Retinal pigment epithelial cell (primary cell): ENCODE measurements at regions not wholly inside any gene's neighbourhood (a gene's known extent, or its start where the extent isn't known, plus 50 kb on each side); places are given as distances from the start of the nearest gene placed in this dataset.

Experiments used
- DNase-seq: peaks from one replicate; pipeline ENCODE4 v3.0.0-alpha.2; 2010; ENCODE audit warnings: low read depth
- H3K4me3 ChIP-seq: 2 replicates; pipeline ENCODE4 v1.5.1; 2011; ENCODE audit warnings: mild to moderate bottlenecking, low read length, control low read depth, moderate library complexity
- TF ChIP-seq, protein P1 (sequence below): conservative IDR thresholded peaks from 2 replicates; pipeline ENCODE4 v1.5.1; 2011; ENCODE audit warnings: low read depth, low read length, control low read depth, inconsistent platforms

- no peak overlapping the region for H3K4me3 ChIP-seq
- DNase-seq, result no peak
- TF ChIP-seq, protein P1, sequence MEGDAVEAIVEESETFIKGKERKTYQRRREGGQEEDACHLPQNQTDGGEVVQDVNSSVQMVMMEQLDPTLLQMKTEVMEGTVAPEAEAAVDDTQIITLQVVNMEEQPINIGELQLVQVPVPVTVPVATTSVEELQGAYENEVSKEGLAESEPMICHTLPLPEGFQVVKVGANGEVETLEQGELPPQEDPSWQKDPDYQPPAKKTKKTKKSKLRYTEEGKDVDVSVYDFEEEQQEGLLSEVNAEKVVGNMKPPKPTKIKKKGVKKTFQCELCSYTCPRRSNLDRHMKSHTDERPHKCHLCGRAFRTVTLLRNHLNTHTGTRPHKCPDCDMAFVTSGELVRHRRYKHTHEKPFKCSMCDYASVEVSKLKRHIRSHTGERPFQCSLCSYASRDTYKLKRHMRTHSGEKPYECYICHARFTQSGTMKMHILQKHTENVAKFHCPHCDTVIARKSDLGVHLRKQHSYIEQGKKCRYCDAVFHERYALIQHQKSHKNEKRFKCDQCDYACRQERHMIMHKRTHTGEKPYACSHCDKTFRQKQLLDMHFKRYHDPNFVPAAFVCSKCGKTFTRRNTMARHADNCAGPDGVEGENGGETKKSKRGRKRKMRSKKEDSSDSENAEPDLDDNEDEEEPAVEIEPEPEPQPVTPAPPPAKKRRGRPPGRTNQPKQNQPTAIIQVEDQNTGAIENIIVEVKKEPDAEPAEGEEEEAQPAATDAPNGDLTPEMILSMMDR, result no peak
Measured at GRCh38 chr7:42746214-42746613, 165.7 kb downstream of the C7orf25 start.

GRCh38 chr7:42745357-42746059 is 166.4 kb downstream of the C7orf25 start:
- no peak for DNase-seq
- no peak overlapping the region for H3K4me3 ChIP-seq
- TF ChIP-seq, protein P1, result peak; percentile 60

DNA sequence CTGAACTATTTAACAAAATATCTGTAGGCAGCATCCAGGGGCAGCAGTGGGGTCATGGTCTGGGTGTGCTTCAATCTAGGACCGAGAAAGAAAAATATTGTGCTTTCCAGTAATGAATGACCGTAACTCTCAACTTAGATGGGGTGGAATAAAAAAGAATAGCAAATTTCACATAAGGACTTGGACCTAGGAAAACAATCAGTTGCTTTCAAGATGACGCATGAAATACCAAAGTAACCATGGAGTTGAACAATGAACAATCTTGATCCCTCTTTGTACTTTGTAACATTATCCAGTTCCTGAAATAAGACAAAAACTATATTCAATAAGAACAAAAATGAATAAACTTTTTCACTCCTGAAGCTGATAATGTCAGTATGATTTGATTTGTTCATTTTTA is 167.1 kb downstream of the C7orf25 start:
- H3K4me3 ChIP-seq, result no peak overlapping the region
- TF ChIP-seq, protein P1, result no peak
- DNase-seq, result no peak

DNA sequence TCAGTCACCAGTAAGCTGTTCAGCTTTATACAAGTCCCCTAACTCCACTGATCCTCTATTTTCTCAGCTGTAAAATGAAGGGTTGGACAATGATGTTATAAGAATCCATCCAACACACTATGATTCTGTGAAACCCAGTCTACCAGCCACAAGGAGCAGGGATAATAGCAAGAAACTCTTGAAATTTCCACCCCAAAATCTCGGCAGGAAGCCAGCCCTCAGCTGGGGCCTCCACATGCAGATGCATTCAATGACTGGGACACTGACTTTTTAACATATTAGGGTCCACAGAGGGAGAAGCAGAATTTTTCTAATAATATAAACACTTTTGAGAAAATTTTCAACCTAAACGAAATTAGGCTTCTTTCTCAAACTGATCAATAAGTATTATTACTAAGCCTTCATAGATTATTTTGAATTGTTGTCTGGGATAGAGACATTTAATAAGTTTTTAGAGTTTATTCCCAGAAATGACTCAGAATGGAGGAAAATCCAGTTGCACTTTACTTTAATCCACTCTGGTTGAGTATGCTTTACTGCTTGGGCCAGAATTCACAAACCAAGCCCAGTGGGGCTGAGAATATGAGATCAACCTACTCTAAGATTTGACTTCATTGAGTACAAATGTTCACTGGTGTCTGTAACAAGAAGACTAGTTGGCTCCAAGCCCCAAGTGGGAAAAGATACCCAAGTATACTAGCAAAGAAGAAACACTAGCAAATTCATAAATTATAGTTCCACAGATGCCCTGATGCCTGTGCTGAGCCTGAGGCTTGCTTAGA is 168.6 kb downstream of the C7orf25 start:
- TF ChIP-seq, protein P1, result no peak
- no peak for DNase-seq
- H3K4me3 ChIP-seq, result no peak overlapping the region

- no peak for DNase-seq
- TF ChIP-seq, protein P1, result no peak
- no peak overlapping the region for H3K4me3 ChIP-seq
Measured at GRCh38 chr7:42742318-42742717, 169.6 kb downstream of the C7orf25 start.

GRCh38 chr7:42740408-42740807 is 171.5 kb downstream of the C7orf25 start:
- TF ChIP-seq, protein P1, result no peak
- DNase-seq, result no peak
- H3K4me3 ChIP-seq, result no peak overlapping the region

DNA sequence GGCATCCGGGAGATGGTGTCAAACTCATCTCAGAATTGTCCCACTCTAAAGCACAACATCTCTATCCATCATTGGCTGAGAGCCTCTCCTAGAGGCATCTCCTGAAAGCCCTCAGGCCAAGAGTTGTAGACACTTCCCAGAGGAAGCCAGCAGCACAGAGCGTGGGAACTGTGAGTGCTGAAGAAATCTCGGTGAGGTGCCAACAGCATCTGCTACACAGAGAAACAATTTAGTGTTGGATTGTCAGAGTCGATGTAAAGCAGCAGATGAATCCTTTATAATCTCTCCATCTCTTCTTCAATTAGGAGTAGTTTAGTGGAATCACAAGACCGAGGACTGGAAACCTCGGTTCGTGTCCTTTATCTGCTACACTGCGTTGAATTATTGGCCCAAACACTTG is 172.2 kb downstream of the C7orf25 start:
- DNase-seq, result no peak
- H3K4me3 ChIP-seq, result no peak overlapping the region
- TF ChIP-seq, protein P1, result no peak
